HG02973 (cell line): ENCODE measurements at regions not wholly inside any gene's neighbourhood (a gene's known extent, or its start where the extent isn't known, plus 50 kb on each side); places are given as distances from the start of the nearest gene placed in this dataset.

Experiments
- ATAC-seq: cut with Tn5 transposase; IDR thresholded peaks from one replicate; pipeline ENCODE4 v1.9.1; 2021; ENCODE audit warnings: moderate library complexity; ENCODE audit not compliant: unreplicated experiment

GRCh38 chr2:134154246-134154645, 99.6 kb upstream of the MGAT5 start:
- peak; percentile 72 for ATAC-seq

DNA sequence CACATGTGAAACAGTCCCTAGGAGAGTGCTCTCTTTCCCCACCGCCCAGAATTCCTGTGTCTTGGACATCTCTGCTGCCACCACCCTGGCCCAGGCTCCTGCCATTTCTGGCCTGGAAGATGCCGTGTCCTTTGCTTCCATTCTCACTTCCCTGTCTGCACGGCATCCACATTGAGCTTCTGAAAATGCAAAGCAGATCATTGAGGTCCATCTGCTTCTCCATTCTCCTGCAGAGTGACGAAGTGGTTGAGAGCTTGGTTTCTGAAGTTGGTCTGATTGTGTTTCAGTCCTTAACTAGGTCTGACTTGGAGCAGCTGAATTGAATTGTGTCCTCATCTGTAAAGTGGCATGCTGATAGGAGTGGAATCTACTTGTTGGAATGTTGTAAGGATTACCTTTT, 98.7 kb upstream of the MGAT5 start:
- peak; percentile 77 for ATAC-seq

- ATAC-seq, result no peak
Observed at GRCh38 chr2:134158295-134158694, 95.6 kb upstream of the MGAT5 start.

GRCh38 chr2:134161170-134161547, 92.7 kb upstream of the MGAT5 start:
- ATAC-seq, result no peak

DNA sequence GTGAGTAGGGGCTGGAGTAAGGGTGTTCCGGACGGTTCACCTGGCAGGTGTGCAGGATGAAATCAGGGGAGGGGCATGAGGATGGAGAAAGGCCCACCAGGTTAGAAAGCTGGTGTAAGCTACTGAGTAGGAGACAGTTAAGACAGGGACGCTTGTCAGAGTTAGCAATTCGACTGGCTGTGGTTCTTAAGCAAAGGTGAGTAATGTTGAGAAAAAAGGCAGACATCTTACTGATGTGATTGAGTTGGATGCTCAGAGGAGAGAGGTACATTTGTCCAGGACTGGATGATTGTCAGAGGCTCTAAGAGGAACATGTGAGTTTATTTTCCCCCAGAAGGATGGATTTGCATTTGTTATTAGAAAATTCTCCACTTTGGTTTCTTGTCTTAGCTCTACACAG, 90.5 kb upstream of the MGAT5 start:
- ATAC-seq, result no peak

- ATAC-seq, result no peak
Observed at GRCh38 chr2:134164306-134164705, 89.6 kb upstream of the MGAT5 start.

- ATAC-seq, result no peak
Observed at GRCh38 chr2:134167015-134167414, 86.9 kb upstream of the MGAT5 start.

GRCh38 chr2:134169788-134170187, 84.1 kb upstream of the MGAT5 start:
- peak; percentile 69 for ATAC-seq

GRCh38 chr2:134170294-134170693, 83.6 kb upstream of the MGAT5 start:
- ATAC-seq, result no peak

DNA sequence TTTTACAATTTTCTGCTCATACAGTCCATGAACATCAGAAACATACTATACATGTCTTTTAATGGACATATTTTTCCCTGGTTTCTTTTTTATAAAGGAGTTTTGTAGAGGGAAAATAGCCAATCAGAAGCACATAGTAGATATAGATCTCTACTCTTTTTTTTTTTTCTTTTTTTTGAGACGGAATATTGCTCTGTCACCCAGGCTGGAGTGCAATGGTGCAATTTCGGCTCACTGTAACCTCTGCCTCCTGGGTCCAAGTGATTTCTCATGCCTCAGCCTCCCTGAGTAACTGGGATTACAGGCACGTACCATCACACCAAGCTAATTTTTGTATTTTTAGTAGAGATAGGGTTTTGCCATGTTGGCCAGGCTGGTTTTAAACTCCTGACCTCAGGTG, 83.2 kb upstream of the MGAT5 start:
- ATAC-seq, result no peak

GRCh38 chr2:134173338-134174016, 80.4 kb upstream of the MGAT5 start:
- no peak for ATAC-seq

GRCh38 chr2:134174711-134175110, 79.2 kb upstream of the MGAT5 start:
- ATAC-seq, result no peak

DNA sequence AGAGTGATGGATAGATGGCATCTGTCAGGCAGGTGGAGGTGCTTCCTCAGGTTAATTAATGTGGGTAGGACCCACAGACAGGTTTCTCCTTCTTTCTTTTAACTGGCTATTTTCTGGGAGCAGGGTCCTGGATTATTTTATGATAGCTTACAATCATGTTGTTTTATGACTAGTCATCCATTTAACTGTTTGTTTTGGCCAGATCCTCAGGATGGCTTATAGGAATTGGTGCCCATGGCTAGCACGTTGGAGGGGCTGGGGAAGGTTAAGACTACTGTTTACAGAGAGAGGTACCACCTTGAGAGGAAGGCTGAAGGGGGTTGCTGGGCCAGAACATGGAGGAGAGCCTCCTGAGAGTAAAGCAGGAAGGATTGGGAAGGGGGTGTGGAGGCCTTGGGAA, 78.0 kb upstream of the MGAT5 start:
- no peak for ATAC-seq

GRCh38 chr2:134177351-134177931, 76.4 kb upstream of the MGAT5 start:
- no peak for ATAC-seq

GRCh38 chr2:134178138-134178877, 75.6 kb upstream of the MGAT5 start:
- peak; percentile 53 for ATAC-seq

GRCh38 chr2:134181219-134181618, 72.7 kb upstream of the MGAT5 start:
- peak; percentile 71 for ATAC-seq

GRCh38 chr2:134183679-134184078, 70.2 kb upstream of the MGAT5 start:
- ATAC-seq, result no peak

DNA sequence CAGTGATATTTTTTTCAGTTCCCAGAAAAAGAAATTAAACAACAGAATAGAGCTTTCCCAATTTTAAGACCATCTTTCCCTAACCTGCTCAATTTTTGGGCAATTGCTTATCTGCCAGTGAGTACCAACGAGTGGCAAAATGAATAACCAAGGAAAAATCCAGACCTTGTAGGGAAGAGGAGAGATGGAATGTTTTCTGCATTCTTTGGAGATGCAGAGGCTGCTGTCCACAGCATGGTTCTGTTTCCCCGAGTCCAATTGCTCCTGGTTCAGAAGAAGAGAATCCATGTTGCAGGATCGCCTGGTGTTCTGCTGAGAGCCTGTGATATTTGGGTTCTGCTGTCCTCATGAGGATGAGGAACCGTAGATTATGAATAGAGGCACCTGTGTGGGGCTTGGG, 68.2 kb upstream of the MGAT5 start:
- ATAC-seq, result no peak

- ATAC-seq, result no peak
Observed at GRCh38 chr2:134189009-134189720, 64.7 kb upstream of the MGAT5 start.

DNA sequence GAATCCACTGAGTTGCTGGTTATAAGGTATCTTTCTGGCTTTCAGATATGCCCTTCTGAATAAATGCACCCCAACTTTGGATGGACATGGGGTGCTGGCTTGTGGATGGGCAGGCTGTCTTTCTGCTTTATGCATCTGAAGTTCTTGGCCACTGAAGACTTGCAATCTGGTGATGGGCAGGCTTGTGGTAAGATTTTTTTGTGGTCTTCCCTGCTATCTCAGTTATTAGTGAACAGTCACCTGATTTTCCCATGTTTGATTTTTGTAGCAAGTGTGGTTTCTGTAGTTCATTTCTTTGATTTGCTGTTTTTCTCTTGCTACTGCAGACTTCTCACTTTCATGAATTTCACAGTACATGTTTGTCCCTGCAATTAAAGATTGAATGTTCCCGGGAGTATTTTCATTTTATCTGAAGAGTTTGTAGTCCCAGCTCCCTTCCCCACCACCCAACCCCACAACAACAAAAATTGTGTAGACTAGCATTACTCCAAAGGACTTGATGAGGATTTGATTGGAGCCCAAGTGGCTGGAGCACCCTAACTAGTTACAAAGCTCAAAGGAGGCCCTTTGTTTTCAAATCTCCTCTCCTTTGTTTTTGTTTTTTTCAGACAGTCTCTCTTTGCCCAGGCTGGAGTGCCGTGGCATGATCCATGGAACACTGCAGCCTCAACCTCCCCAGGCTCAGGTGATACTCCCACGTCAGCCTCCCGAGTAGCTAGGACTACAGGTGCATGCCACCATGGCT, 63.6 kb upstream of the MGAT5 start:
- ATAC-seq, result no peak

GRCh38 chr2:134190807-134191203, 63.1 kb upstream of the MGAT5 start:
- no peak for ATAC-seq
